Naive thymus-derived CD4-positive, alpha-beta T cell (primary cell): ENCODE measurements at regions not wholly inside any gene's neighbourhood (a gene's known extent, or its start where the extent isn't known, plus 50 kb on each side); places are given as distances from the start of the nearest gene placed in this dataset.

Source experiments
- ATAC-seq: fragments of 150-1000 bp; cut with Tn5 transposase; 2 replicates; pipeline ENCODE4 v1.10.0; 2021; ENCODE audit warnings: mild to moderate bottlenecking, moderate library complexity
- CTCF ChIA-PET: fragments of 350-600 bp; sonication (Branson Sonifier 250); formaldehyde crosslinking; loops from one replicate; lab custom pipeline; 2021; ENCODE audit warnings: antibody characterized with exemption; lab: Charles Lee
- POLR2A ChIA-PET: fragments of 350-600 bp; sonication (Branson Sonifier 250); formaldehyde crosslinking; loops from one replicate; lab custom pipeline; 2021; ENCODE audit warnings: antibody characterized with exemption, inconsistent platforms; lab: Charles Lee
- DNase-seq, 9 donors: peaks; one replicate each; pipeline versions ENCODE4 v3.0.0 to v3.0.0-alpha.2; 2020 to 2022; ENCODE audit warnings: mixed read lengths in 1 of 9
- H3K27ac ChIP-seq: one replicate; pipeline ENCODE4 v1.7.0; 2013; ENCODE audit warnings: mild to moderate bottlenecking, low read depth, low read length, moderate library complexity
- H3K27me3 ChIP-seq, 2 donors: one replicate each; pipeline ENCODE4 v1.7.0; 2013; ENCODE audit warnings: low read length in 2 of 2, mild to moderate bottlenecking in 2 of 2, moderate library complexity in 2 of 2; ENCODE audit not compliant: control insufficient read depth in 2 of 2, insufficient read depth in 2 of 2
- H3K36me3 ChIP-seq, 3 experiments: 1 replicate in 2 of 3; 2 replicates in 1 of 3; pipeline ENCODE4 v1.7.0; 2013; ENCODE audit warnings: low read length in 3 of 3, mild to moderate bottlenecking in 3 of 3, moderate library complexity in 1 of 3; ENCODE audit not compliant: insufficient read depth in 3 of 3, control insufficient read depth in 2 of 3
- H3K4me1 ChIP-seq, 2 donors: one replicate each; pipeline ENCODE4 v1.7.0; 2013; ENCODE audit warnings: low read length in 2 of 2, mild to moderate bottlenecking in 2 of 2, moderate library complexity in 1 of 2; ENCODE audit not compliant: control insufficient read depth in 2 of 2, insufficient read depth in 2 of 2
- H3K4me3 ChIP-seq: 2 replicates; pipeline ENCODE4 v1.7.0; 2013; ENCODE audit warnings: mild to moderate bottlenecking, low read length
- H3K9me3 ChIP-seq, 3 experiments: 1 replicate in 2 of 3; 2 replicates in 1 of 3; pipeline ENCODE4 v1.7.0; 2013; ENCODE audit warnings: low read length in 3 of 3; ENCODE audit not compliant: control insufficient read depth in 2 of 3
- H3K27ac Mint-ChIP-seq, 9 donors: one replicate each; pipeline ENCODE4 v1.8.0; 2020 to 2022; ENCODE audit warnings: mixed read lengths in 9 of 9, mild to moderate bottlenecking in 8 of 9, moderate library complexity in 5 of 9, inconsistent platforms in 2 of 9
- H3K27me3 Mint-ChIP-seq, 5 donors: one replicate each; pipeline ENCODE4 v1.8.0; 2021 to 2022; ENCODE audit warnings: mixed read lengths in 5 of 5, mild to moderate bottlenecking in 1 of 5
- H3K36me3 Mint-ChIP-seq, 5 donors: one replicate each; pipeline ENCODE4 v1.8.0; 2020 to 2022; ENCODE audit warnings: mixed read lengths in 5 of 5, mild to moderate bottlenecking in 3 of 5, inconsistent platforms in 1 of 5
- H3K4me1 Mint-ChIP-seq, 7 donors: one replicate each; pipeline ENCODE4 v1.8.0; 2020 to 2022; ENCODE audit warnings: mixed read lengths in 7 of 7, mild to moderate bottlenecking in 3 of 7, inconsistent platforms in 1 of 7
- H3K4me3 Mint-ChIP-seq, 10 donors: one replicate each; pipeline ENCODE4 v1.8.0; 2020 to 2022; ENCODE audit warnings: mild to moderate bottlenecking in 10 of 10, mixed read lengths in 10 of 10, moderate library complexity in 6 of 10, inconsistent platforms in 2 of 10
- H3K9me3 Mint-ChIP-seq, 11 donors: one replicate each; pipeline ENCODE4 v1.8.0; 2020 to 2022; ENCODE audit warnings: mixed read lengths in 11 of 11, mild to moderate bottlenecking in 4 of 11, inconsistent platforms in 1 of 11, moderate library complexity in 1 of 11
- intact Hi-C, 2 donors: fragments of 100-400 bp; cut with micrococcal nuclease; formaldehyde crosslinking; loops; one replicate each; pipeline ENCODE4 v1.15.1; 2023

DNA sequence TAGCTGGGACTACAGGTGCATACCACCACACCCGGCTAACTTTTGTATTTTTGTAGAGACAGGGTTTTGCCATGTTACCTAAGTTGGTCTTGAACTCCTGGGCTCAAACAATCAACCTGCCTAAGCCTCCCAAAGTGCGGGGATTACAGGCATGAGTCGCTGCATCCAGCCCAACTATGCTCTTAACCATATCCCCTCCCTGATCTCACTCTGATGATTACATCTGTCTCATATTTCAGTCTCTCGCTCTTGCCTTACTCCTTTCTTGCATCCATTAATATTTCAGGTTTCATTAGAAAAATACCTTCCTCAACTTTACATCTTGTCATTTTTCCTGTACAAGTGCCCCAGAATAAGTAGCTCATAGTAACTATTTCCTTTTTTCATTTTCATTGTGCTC, 61.0 kb upstream of the BASP1 start:
- CTCF ChIA-PET, result no interaction called here
- no peaks in the 10 kb centered on the region for H3K9me3 ChIP-seq
- ATAC-seq (no peak), DNase-seq (no peak)
- H3K27me3 Mint-ChIP-seq, result peaks cover 0 to 10% (median 5%) of the 10 kb centered on the region in 5 donors
- intact Hi-C loops, result no loop called here
- no peaks in the 10 kb centered on the region for H3K4me1 Mint-ChIP-seq
- no peak overlapping the region for H3K4me3 Mint-ChIP-seq
- no peaks in the 10 kb centered on the region for H3K36me3 ChIP-seq
- no peak overlapping the region for H3K27ac ChIP-seq
- peaks cover 0 to 3% (median 0%) of the 10 kb centered on the region in 11 donors for H3K9me3 Mint-ChIP-seq
- H3K27me3 ChIP-seq, result no peaks in the 10 kb centered on the region
- H3K4me3 ChIP-seq, result no peak overlapping the region
- H3K36me3 Mint-ChIP-seq, result no peaks in the 10 kb centered on the region
- no peak overlapping the region for H3K27ac Mint-ChIP-seq
- no peaks in the 10 kb centered on the region for H3K4me1 ChIP-seq
- POLR2A ChIA-PET, result no interaction called here

DNA sequence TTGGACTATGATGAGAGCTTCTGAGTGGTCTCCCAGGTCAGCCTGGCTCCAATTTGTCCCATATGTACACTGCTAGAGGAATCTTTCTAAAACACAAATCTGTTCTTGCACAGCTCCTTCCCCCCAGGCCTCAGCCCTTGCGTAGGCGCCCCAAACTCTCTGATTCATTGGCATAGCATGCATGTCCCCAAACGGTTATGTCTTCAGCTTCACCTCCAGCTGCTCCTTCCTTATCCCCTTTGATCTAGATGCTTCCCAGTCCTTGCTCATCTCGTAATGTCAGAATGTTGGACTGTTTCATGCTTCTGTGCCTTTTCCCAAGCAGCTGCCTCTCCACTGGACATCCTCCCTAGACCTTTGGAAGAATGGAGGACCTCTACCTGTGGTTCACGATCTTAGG, 60.1 kb upstream of the BASP1 start:
- ChIA-PET CTCF (no interaction called here), POLR2A (no interaction called here)
- H3K27ac Mint-ChIP-seq, result no peak overlapping the region

DNA sequence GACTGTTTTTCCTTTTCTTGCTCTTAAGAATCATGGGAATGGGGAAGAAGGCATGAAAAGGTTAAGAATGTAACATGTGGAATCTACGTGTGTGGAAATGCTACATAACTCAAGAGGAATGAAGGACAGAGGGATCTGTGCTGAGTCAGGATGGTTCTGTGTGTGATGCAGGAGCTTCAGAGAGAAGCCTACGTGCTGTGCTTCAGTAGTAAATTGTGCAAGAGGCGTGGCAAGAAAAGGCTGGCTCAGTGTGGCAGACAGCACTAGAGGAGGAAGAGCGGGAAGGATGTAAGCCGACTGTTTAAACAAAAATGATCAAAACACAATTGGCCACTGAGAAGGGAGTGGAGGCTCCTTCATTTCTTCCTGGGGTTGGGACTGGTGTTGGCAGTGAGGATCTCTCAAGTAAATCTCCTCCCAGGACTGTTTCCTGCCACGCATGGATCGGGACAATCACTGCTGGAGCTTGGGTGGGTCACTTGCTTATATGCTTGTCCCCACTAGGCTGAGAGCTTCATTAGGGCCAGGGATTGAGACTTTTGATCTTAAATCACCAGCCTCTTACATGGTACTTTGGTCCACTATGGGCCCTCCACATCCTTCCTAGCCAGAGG, 59.4 kb upstream of the BASP1 start:
- DNase-seq, result no peak
- H3K27me3 ChIP-seq, result no peaks in the 10 kb centered on the region
- H3K4me1 Mint-ChIP-seq, result no peaks in the 10 kb centered on the region
- ChIA-PET POLR2A (no interaction called here), CTCF (no interaction called here)
- no peaks in the 10 kb centered on the region for H3K36me3 ChIP-seq
- H3K36me3 Mint-ChIP-seq, result no peaks in the 10 kb centered on the region
- H3K27ac ChIP-seq, result no peak overlapping the region
- H3K4me3 Mint-ChIP-seq, result no peak overlapping the region
- intact Hi-C loops, result no loop called here
- H3K9me3 ChIP-seq, result no peaks in the 10 kb centered on the region
- peaks cover 0 to 5% (median 0%) of the 10 kb centered on the region in 11 donors for H3K9me3 Mint-ChIP-seq
- H3K27ac Mint-ChIP-seq, result no peak overlapping the region
- peaks cover 0 to 10% (median 5%) of the 10 kb centered on the region in 5 donors for H3K27me3 Mint-ChIP-seq
- no peak for ATAC-seq
- no peak overlapping the region for H3K4me3 ChIP-seq
- no peaks in the 10 kb centered on the region for H3K4me1 ChIP-seq

More for the DNA sequence above, 60.1 kb upstream of the BASP1 start:
- Mint-ChIP-seq H3K27me3 (peaks cover 0 to 10% (median 5%) of the 10 kb centered on the region in 5 donors), H3K9me3 (peaks cover 0 to 4% (median 0%) of the 10 kb centered on the region in 11 donors), H3K36me3 (no peaks in the 10 kb centered on the region), H3K4me3 (no peak overlapping the region), H3K4me1 (no peaks in the 10 kb centered on the region)
- intact Hi-C loops, result no loop called here
- no peak for DNase-seq
- Histone ChIP-seq H3K27ac (no peak overlapping the region), H3K36me3 (no peaks in the 10 kb centered on the region), H3K4me1 (no peaks in the 10 kb centered on the region), H3K4me3 (no peak overlapping the region), H3K9me3 (no peaks in the 10 kb centered on the region), H3K27me3 (no peaks in the 10 kb centered on the region)
- no peak for ATAC-seq

DNA sequence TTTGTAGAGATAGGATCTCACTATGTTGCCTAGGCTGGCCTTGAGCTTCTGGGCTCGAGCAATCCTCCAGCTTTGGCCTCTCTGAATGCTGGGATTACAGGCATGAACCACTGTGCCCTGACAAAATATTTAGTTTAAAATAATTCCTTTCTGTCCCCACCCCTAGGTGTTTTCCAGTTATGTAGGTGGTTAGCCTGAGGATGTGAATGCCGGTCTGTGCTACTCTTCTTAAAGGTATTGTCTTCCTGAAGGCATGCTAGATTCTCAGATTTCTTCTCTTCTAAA, 56.7 kb upstream of the BASP1 start:
- H3K36me3 Mint-ChIP-seq, result no peaks in the 10 kb centered on the region
- intact Hi-C loops, result no loop called here
- Histone ChIP-seq H3K36me3 (no peaks in the 10 kb centered on the region), H3K9me3 (no peaks in the 10 kb centered on the region), H3K27me3 (no peaks in the 10 kb centered on the region), H3K4me1 (no peaks in the 10 kb centered on the region), H3K4me3 (no peak overlapping the region), H3K27ac (no peak overlapping the region)
- no peak overlapping the region for H3K4me3 Mint-ChIP-seq
- no peaks in the 10 kb centered on the region for H3K4me1 Mint-ChIP-seq
- no peak for DNase-seq
- H3K9me3 Mint-ChIP-seq, result peaks cover 0 to 8% (median 0%) of the 10 kb centered on the region in 11 donors
- ChIA-PET CTCF (no interaction called here), POLR2A (no interaction called here)
- ATAC-seq, result no peak
- no peak overlapping the region for H3K27ac Mint-ChIP-seq
- H3K27me3 Mint-ChIP-seq, result peaks cover 0 to 10% (median 5%) of the 10 kb centered on the region in 5 donors

DNA sequence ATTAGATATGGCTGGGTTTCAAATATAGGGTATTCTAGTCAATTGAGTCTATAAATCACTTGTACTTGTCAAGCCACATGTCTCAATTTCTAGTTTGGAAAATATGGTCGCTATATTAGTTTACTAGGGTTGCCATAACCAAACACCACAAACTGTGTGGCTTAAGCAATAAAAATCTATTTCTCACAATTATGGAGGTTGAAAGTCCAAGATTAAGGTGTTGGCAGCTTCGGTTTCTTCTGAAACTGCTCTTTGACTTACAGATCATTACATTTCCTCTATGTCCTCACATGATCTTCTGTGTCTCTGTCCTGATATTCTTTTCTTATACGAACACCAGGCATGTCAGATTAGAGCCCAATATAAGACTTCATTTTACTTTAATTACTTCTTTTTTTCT, 55.8 kb upstream of the BASP1 start:
- CTCF ChIA-PET, result no interaction called here
- DNase-seq, result no peak
- Histone ChIP-seq H3K9me3 (no peaks in the 10 kb centered on the region), H3K27ac (no peak overlapping the region), H3K27me3 (no peaks in the 10 kb centered on the region), H3K4me3 (no peak overlapping the region), H3K4me1 (no peaks in the 10 kb centered on the region), H3K36me3 (no peaks in the 10 kb centered on the region)
- H3K27ac Mint-ChIP-seq, result no peak overlapping the region
- H3K4me3 Mint-ChIP-seq, result no peak overlapping the region
- H3K9me3 Mint-ChIP-seq, result peaks cover 0 to 8% (median 0%) of the 10 kb centered on the region in 11 donors
- no peaks in the 10 kb centered on the region for H3K4me1 Mint-ChIP-seq
- POLR2A ChIA-PET, result no interaction called here
- H3K36me3 Mint-ChIP-seq, result no peaks in the 10 kb centered on the region
- no peak for ATAC-seq
- intact Hi-C loops, result no loop called here
- peaks cover 0 to 10% (median 5%) of the 10 kb centered on the region in 5 donors for H3K27me3 Mint-ChIP-seq

DNA sequence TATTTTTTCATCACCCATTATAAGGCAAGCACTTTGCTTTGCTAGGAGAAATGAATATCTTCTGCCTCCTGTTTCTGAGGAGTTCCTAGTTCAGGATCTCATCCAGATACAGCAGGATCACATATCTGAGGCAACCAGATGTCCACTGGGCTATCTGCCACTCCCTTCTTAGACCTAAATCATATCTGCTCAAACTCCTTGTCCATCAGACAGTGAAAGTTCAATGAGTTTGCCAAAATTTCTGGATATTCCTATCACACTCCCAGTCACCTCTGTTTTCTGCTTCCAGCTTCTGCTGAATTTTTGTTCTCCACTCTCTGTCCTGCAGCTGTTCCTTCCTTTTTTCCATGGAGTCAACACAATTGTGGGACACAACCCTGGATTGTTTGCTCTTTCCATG, 54.2 kb upstream of the BASP1 start:
- no peaks in the 10 kb centered on the region for H3K9me3 ChIP-seq
- no peaks in the 10 kb centered on the region for H3K27me3 ChIP-seq
- H3K36me3 ChIP-seq, result no peaks in the 10 kb centered on the region
- H3K9me3 Mint-ChIP-seq, result peaks cover 0 to 5% (median 0%) of the 10 kb centered on the region in 11 donors
- DNase-seq, result no peak
- CTCF ChIA-PET, result no interaction called here
- no peaks in the 10 kb centered on the region for H3K36me3 Mint-ChIP-seq
- peaks cover 0 to 4% (median 0%) of the 10 kb centered on the region in 5 donors for H3K27me3 Mint-ChIP-seq
- no peak for ATAC-seq
- intact Hi-C loops, result no loop called here
- no peak overlapping the region for H3K4me3 ChIP-seq
- POLR2A ChIA-PET, result no interaction called here
- H3K4me1 ChIP-seq, result no peaks in the 10 kb centered on the region
- no peak overlapping the region for H3K27ac ChIP-seq
- H3K4me1 Mint-ChIP-seq, result no peaks in the 10 kb centered on the region
- H3K4me3 Mint-ChIP-seq, result no peak overlapping the region
- no peak overlapping the region for H3K27ac Mint-ChIP-seq

DNA sequence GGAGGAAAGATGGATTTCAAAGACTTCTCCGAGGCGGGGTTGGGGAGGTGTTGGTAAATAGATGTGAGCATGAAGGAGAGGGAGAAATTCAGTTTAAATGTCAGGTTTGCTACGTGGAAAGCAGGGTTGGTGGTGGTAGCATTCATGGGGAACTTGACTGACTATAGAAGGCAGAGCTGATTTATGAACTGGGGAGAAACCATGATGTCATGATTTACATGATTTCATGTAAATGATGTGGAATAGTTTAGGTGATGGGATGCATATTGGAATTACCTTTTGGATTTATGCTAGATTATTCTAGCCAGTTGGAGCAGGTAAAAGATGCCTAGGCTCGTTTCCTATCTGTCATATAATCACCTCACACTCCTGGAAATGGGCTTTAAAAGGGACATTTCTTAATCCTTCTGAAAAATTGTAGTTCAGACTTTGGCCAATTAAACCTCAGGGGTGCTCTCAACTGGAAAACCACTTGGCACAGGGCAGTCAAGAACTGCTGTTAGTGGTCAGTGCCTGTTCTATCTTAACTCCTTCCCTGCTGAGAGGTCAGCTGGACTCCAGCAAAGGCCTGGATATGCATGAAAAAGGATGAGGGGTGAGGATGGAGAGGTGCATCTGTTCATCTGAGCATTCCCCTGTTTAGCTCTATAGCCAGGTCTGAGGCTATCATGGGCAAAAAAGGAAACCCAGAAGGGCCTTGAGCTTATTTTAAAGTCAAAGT, 50.1 kb upstream of the BASP1 start:
- Histone ChIP-seq H3K27me3 (no peaks in the 10 kb centered on the region), H3K4me1 (no peaks in the 10 kb centered on the region), H3K36me3 (no peaks in the 10 kb centered on the region), H3K27ac (no peak overlapping the region), H3K4me3 (no peak overlapping the region), H3K9me3 (no peaks in the 10 kb centered on the region)
- ATAC-seq, result no peak
- H3K36me3 Mint-ChIP-seq, result no peaks in the 10 kb centered on the region
- no peak overlapping the region for H3K4me3 Mint-ChIP-seq
- peaks cover 0 to 4% (median 0%) of the 10 kb centered on the region in 11 donors for H3K9me3 Mint-ChIP-seq
- H3K4me1 Mint-ChIP-seq, result no peaks in the 10 kb centered on the region
- H3K27me3 Mint-ChIP-seq, result peaks cover 0 to 9% (median 2%) of the 10 kb centered on the region in 5 donors
- H3K27ac Mint-ChIP-seq, result no peak overlapping the region
- CTCF ChIA-PET, result no interaction called here
- intact Hi-C loops, result no loop called here
- POLR2A ChIA-PET, result no interaction called here
- no peak for DNase-seq
